ENCODE measurements at regions not wholly inside any gene's neighbourhood (a gene's known extent, or its start where the extent isn't known, plus 50 kb on each side); places are given as distances from the start of the nearest gene placed in this dataset.

DNA sequence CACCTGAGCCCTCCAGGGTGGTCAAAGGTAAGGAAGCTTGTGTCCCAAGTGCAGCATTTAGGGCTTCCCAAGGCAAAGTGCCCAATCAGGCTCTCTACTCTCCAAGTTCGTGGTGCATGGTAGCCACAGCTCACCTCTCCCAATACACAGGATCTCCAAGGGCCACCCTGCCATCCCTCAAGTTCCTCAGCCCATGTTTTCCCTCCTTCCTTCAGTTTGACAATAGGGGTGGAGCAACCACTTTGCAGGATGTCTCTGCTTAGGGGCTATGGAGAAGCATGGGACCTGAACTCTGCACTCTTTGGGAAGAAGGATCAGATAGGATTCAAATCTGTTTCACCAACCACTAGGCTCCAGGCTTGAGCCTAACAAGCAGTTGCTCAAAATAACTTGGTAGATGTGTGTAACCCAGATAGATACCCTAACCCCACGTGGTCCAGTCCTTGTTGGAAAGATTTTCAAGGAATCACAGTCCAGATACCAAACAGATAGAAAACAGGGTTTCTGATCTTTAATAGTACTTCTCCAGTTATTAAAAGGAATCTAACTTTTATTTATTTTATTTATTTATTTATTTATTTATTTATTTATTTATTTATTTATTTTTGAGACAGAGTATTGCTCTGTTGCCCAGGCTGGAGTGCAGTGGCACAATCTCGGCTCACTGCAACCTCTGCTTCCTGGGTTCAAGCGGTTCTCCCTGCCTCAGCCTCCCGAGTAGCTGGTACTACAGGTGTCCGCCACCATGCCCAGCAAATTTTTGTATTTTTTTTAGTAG lies 248.1 kb downstream of the CTTN start:
- no peak for TF ChIP-seq TEAD4 (IDR thresholded peaks at IDR 0.05)
- no peak for TF ChIP-seq TCF12 (IDR thresholded peaks at IDR 0.05; ENCODE audit: low read depth)
- TF ChIP-seq FOXM1 (IDR thresholded peaks at IDR 0.05; ENCODE audit: borderline replicate concordance, low read depth) = no peak
- TF ChIP-seq, protein P1, sequence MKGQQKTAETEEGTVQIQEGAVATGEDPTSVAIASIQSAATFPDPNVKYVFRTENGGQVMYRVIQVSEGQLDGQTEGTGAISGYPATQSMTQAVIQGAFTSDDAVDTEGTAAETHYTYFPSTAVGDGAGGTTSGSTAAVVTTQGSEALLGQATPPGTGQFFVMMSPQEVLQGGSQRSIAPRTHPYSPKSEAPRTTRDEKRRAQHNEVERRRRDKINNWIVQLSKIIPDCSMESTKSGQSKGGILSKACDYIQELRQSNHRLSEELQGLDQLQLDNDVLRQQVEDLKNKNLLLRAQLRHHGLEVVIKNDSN (IDR thresholded peaks at IDR 0.05) = no peak
- no peak for TF ChIP-seq CEBPB (IDR thresholded peaks at IDR 0.05)
- no peak for TF ChIP-seq YY1 (IDR thresholded peaks at IDR 0.05; ENCODE audit: low read depth)
- TF ChIP-seq EP300 (IDR thresholded peaks at IDR 0.05; ENCODE audit: borderline replicate concordance) = no peak
- no peak for TF ChIP-seq TAF1 (IDR thresholded peaks at IDR 0.05; ENCODE audit: low read depth)
- TF ChIP-seq, protein P2, sequence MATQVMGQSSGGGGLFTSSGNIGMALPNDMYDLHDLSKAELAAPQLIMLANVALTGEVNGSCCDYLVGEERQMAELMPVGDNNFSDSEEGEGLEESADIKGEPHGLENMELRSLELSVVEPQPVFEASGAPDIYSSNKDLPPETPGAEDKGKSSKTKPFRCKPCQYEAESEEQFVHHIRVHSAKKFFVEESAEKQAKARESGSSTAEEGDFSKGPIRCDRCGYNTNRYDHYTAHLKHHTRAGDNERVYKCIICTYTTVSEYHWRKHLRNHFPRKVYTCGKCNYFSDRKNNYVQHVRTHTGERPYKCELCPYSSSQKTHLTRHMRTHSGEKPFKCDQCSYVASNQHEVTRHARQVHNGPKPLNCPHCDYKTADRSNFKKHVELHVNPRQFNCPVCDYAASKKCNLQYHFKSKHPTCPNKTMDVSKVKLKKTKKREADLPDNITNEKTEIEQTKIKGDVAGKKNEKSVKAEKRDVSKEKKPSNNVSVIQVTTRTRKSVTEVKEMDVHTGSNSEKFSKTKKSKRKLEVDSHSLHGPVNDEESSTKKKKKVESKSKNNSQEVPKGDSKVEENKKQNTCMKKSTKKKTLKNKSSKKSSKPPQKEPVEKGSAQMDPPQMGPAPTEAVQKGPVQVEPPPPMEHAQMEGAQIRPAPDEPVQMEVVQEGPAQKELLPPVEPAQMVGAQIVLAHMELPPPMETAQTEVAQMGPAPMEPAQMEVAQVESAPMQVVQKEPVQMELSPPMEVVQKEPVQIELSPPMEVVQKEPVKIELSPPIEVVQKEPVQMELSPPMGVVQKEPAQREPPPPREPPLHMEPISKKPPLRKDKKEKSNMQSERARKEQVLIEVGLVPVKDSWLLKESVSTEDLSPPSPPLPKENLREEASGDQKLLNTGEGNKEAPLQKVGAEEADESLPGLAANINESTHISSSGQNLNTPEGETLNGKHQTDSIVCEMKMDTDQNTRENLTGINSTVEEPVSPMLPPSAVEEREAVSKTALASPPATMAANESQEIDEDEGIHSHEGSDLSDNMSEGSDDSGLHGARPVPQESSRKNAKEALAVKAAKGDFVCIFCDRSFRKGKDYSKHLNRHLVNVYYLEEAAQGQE (IDR thresholded peaks at IDR 0.05; ENCODE audit: low read depth) = no peak
- no peak for TF ChIP-seq NFIC (IDR thresholded peaks at IDR 0.05)
- TF ChIP-seq RAD21 (IDR thresholded peaks at IDR 0.05; ENCODE audit: low read depth) = no peak
- TF ChIP-seq ZBTB7A (IDR thresholded peaks at IDR 0.05; ENCODE audit: low read depth) = no peak
- TF ChIP-seq, protein P3, sequence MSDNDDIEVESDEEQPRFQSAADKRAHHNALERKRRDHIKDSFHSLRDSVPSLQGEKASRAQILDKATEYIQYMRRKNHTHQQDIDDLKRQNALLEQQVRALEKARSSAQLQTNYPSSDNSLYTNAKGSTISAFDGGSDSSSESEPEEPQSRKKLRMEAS (IDR thresholded peaks at IDR 0.05) = no peak
